ENCODE measurements at regions not wholly inside any gene's neighbourhood (a gene's known extent, or its start where the extent isn't known, plus 50 kb on each side); places are given as distances from the start of the nearest gene placed in this dataset.

GRCh38 chr7:31398815-31399214 lies 58.3 kb upstream of the NEUROD6 start:
- H3K27ac ChIP-seq = no peak overlapping the region
- no peak for TF ChIP-seq CTCF (conservative IDR thresholded peaks at IDR 0.05)

GRCh38 chr7:31407178-31407676 lies 66.7 kb upstream of the NEUROD6 start:
- TF ChIP-seq CTCF (conservative IDR thresholded peaks at IDR 0.05) (no peak), ZFX (IDR thresholded peaks at IDR 0.05) (no peak)
- H3K27ac ChIP-seq = no peak overlapping the region

GRCh38 chr7:31408140-31408729 lies 67.7 kb upstream of the NEUROD6 start:
- no peak overlapping the region for H3K27ac ChIP-seq

GRCh38 chr7:31410265-31410664 lies 69.7 kb upstream of the NEUROD6 start:
- H3K27ac ChIP-seq = no peak overlapping the region
- TF ChIP-seq CTCF (conservative IDR thresholded peaks at IDR 0.05) (no peak), ZFX (IDR thresholded peaks at IDR 0.05) (no peak)

More at GRCh38 chr7:31408140-31408729, 67.7 kb upstream of the NEUROD6 start:
- no peak for TF ChIP-seq ZFX (IDR thresholded peaks at IDR 0.05)
- TF ChIP-seq CTCF (conservative IDR thresholded peaks at IDR 0.05) = no peak

GRCh38 chr7:31411416-31411815 lies 70.9 kb upstream of the NEUROD6 start:
- TF ChIP-seq CTCF (conservative IDR thresholded peaks at IDR 0.05) (no peak), ZFX (IDR thresholded peaks at IDR 0.05) (no peak)

GRCh38 chr7:31413766-31414165 lies 73.2 kb upstream of the NEUROD6 start:
- TF ChIP-seq ZFX (IDR thresholded peaks at IDR 0.05) (no peak), CTCF (conservative IDR thresholded peaks at IDR 0.05) (no peak)
- no peak overlapping the region for H3K27ac ChIP-seq

More at GRCh38 chr7:31411416-31411815, 70.9 kb upstream of the NEUROD6 start:
- H3K27ac ChIP-seq = no peak overlapping the region

- TF ChIP-seq CTCF (conservative IDR thresholded peaks at IDR 0.05) = no peak
- TF ChIP-seq ZFX (IDR thresholded peaks at IDR 0.05) = no peak
- no peak overlapping the region for H3K27ac ChIP-seq
Observed at GRCh38 chr7:31416381-31416870, 75.9 kb upstream of the NEUROD6 start.
